ENCODE measurements at regions not wholly inside any gene's neighbourhood (a gene's known extent, or its start where the extent isn't known, plus 50 kb on each side); places are given as distances from the start of the nearest gene placed in this dataset.
"Not testable (repeated sequence)": the region's sequence is repeated elsewhere in the genome, so short reads cannot be mapped to it uniquely, and the experiment has no call there.

- DNase-seq (ENCODE audit: insufficient read length, low spot score); FAIRE-seq: not testable (repeated sequence)
Measured at GRCh38 chr6:71007298-71007697, 50.4 kb upstream of the B3GAT2 start.

GRCh38 chr6:71011871-71012371 is 55.1 kb upstream of the B3GAT2 start:
- DNase-seq (ENCODE audit: insufficient read length, low spot score): no peak
- FAIRE-seq: no peak

GRCh38 chr6:71012866-71013469 is 56.1 kb upstream of the B3GAT2 start:
- FAIRE-seq (no peak), DNase-seq (ENCODE audit: insufficient read length, low spot score) (peak; percentile 58)

- DNase-seq (ENCODE audit: insufficient read length, low spot score) (no peak), FAIRE-seq (no peak)
Measured at GRCh38 chr6:71015392-71015791, 58.5 kb upstream of the B3GAT2 start.

GRCh38 chr6:71028236-71028876 is 71.5 kb upstream of the B3GAT2 start:
- DNase-seq (ENCODE audit: insufficient read length, low spot score) (no peak), FAIRE-seq (no peak)

GRCh38 chr6:71028877-71029252 is 72.0 kb upstream of the B3GAT2 start:
- FAIRE-seq (no peak), DNase-seq (ENCODE audit: insufficient read length, low spot score) (no peak)

GRCh38 chr6:71029555-71029954 is 72.7 kb upstream of the B3GAT2 start:
- DNase-seq (ENCODE audit: insufficient read length, low spot score): no peak

GRCh38 chr6:71031912-71032311 is 75.1 kb upstream of the B3GAT2 start:
- FAIRE-seq: no peak
- no peak for DNase-seq (ENCODE audit: insufficient read length, low spot score)

More at GRCh38 chr6:71029555-71029954, 72.7 kb upstream of the B3GAT2 start:
- FAIRE-seq: no peak

- DNase-seq (ENCODE audit: insufficient read length, low spot score) (no peak), FAIRE-seq (no peak)
Measured at GRCh38 chr6:71033171-71033570, 76.3 kb upstream of the B3GAT2 start.

- DNase-seq (ENCODE audit: insufficient read length, low spot score) (no peak), FAIRE-seq (no peak)
Measured at GRCh38 chr6:71033890-71034289, 77.0 kb upstream of the B3GAT2 start.

GRCh38 chr6:71034563-71035345 is 77.9 kb upstream of the B3GAT2 start:
- DNase-seq (ENCODE audit: insufficient read length, low spot score) (no peak), FAIRE-seq (no peak)

- FAIRE-seq (no peak), DNase-seq (ENCODE audit: insufficient read length, low spot score) (no peak)
Measured at GRCh38 chr6:71035871-71036270, 79.0 kb upstream of the B3GAT2 start.

- no peak for DNase-seq (ENCODE audit: insufficient read length, low spot score)
- no peak for FAIRE-seq
Measured at GRCh38 chr6:71038711-71039344, 82.0 kb upstream of the B3GAT2 start.

- FAIRE-seq: no peak
- no peak for DNase-seq (ENCODE audit: insufficient read length, low spot score)
Measured at GRCh38 chr6:71040043-71040442, 83.2 kb upstream of the B3GAT2 start.

- DNase-seq (ENCODE audit: insufficient read length, low spot score) (no peak), FAIRE-seq (no peak)
Measured at GRCh38 chr6:71040841-71041240, 84.0 kb upstream of the B3GAT2 start.

- DNase-seq (ENCODE audit: insufficient read length, low spot score): no peak
Measured at GRCh38 chr6:71043902-71044301, 87.0 kb upstream of the B3GAT2 start.

GRCh38 chr6:71044753-71045152 is 87.9 kb upstream of the B3GAT2 start:
- FAIRE-seq: no peak
- DNase-seq (ENCODE audit: insufficient read length, low spot score): no peak

More at GRCh38 chr6:71043902-71044301, 87.0 kb upstream of the B3GAT2 start:
- FAIRE-seq: no peak

GRCh38 chr6:71045296-71045695 is 88.4 kb upstream of the B3GAT2 start:
- DNase-seq (ENCODE audit: insufficient read length, low spot score) (no peak), FAIRE-seq (no peak)

- DNase-seq (ENCODE audit: insufficient read length, low spot score) (no peak), FAIRE-seq (no peak)
Measured at GRCh38 chr6:71047417-71047816, 90.6 kb upstream of the B3GAT2 start.

GRCh38 chr6:71048320-71049164 is 91.7 kb upstream of the B3GAT2 start:
- FAIRE-seq (no peak), DNase-seq (ENCODE audit: insufficient read length, low spot score) (no peak)

Measured in HTR-8/SVneo (cell line).